ENCODE measurements at regions not wholly inside any gene's neighbourhood (a gene's known extent, or its start where the extent isn't known, plus 50 kb on each side); places are given as distances from the start of the nearest gene placed in this dataset.

DNA sequence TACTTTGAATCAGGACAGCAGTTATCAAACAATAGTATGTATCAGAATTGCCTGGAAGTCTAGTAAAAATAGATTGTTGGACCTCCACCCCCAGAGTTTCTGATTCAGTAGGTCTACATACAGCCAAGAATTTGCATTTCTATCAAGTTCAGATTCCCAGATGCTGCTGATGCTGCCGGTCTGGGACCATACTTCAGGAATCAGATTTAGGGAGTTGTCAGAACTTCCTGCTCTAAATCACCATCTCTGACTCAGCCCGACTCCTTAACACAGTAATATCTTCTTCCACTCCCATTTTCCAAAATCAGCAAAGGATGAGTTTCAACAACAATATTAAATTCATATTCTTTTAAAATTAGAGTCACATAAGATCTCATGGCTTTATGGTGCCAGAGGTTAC is 227.2 kb upstream of the TMEM161B start:
- H3K36me3 Mint-ChIP-seq (ENCODE audit: low read depth): no peaks in the 10 kb centered on the region
- DNase-seq: no peak
- H3K27me3 Mint-ChIP-seq (ENCODE audit: insufficient read depth): no peaks in the 10 kb centered on the region; the same call in none of the 2 replicates
- no peak overlapping the region for H3K4me3 Mint-ChIP-seq
- H3K4me1 Mint-ChIP-seq (ENCODE audit: low read depth): no peaks in the 10 kb centered on the region
- peaks cover 13% of the 10 kb centered on the region for H3K9me3 Mint-ChIP-seq
- no peak overlapping the region for H3K27ac Mint-ChIP-seq
- TF ChIP-seq, protein P1, sequence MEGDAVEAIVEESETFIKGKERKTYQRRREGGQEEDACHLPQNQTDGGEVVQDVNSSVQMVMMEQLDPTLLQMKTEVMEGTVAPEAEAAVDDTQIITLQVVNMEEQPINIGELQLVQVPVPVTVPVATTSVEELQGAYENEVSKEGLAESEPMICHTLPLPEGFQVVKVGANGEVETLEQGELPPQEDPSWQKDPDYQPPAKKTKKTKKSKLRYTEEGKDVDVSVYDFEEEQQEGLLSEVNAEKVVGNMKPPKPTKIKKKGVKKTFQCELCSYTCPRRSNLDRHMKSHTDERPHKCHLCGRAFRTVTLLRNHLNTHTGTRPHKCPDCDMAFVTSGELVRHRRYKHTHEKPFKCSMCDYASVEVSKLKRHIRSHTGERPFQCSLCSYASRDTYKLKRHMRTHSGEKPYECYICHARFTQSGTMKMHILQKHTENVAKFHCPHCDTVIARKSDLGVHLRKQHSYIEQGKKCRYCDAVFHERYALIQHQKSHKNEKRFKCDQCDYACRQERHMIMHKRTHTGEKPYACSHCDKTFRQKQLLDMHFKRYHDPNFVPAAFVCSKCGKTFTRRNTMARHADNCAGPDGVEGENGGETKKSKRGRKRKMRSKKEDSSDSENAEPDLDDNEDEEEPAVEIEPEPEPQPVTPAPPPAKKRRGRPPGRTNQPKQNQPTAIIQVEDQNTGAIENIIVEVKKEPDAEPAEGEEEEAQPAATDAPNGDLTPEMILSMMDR (IDR thresholded peaks at IDR 0.05): no peak

DNA sequence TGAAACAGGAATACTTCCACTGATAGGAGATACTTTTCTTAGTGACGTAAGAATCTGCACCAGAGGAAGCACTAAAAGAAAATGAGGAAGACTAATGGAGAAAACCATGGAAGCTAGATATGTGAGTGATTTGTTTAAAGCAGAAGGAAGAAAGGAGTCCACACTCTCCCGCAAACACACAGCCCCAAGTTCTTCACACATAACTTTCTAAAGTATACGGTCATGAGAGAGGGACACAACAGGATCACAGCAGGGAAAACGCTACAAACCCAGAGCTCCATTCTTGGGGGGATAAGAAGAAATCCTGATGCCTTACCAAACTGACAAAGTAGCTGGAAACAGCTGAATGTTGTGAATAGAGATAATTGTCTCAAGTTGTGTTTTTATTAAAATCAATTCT is 222.2 kb upstream of the TMEM161B start:
- H3K4me3 Mint-ChIP-seq: no peak overlapping the region
- TF ChIP-seq, protein P1 (IDR thresholded peaks at IDR 0.05): no peak
- no peaks in the 10 kb centered on the region for H3K4me1 Mint-ChIP-seq (ENCODE audit: low read depth)
- H3K27me3 Mint-ChIP-seq (ENCODE audit: insufficient read depth): no peaks in the 10 kb centered on the region; the same call in 1 of the 2 replicates
- H3K27ac Mint-ChIP-seq: no peak overlapping the region
- H3K36me3 Mint-ChIP-seq (ENCODE audit: low read depth): no peaks in the 10 kb centered on the region
- H3K9me3 Mint-ChIP-seq: peaks cover 5% of the 10 kb centered on the region
- DNase-seq: no peak

DNA sequence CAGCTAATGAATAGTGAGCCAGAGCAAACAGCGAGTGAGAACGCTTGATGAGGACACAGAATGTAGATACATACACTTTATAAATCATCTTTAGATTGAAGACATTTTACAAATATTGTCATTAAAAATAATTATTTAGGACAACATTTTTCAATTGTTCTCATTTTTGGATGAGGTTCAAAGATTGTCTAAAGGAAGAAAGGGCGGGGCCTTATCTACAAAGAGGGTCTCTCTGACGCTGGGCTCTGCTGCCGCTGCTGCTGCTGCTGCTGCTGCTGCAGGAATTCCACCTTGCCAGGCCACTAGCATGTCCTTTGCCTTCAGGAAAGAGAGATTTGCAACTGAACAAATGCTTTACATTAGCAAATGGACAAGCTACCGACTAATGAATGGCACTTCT is 220.7 kb upstream of the TMEM161B start:
- H3K27ac Mint-ChIP-seq: no peak overlapping the region
- no peak overlapping the region for H3K4me3 Mint-ChIP-seq
- no peak for DNase-seq
- peaks cover 5% of the 10 kb centered on the region; the same call in 1 of the 2 replicates for H3K9me3 Mint-ChIP-seq
- TF ChIP-seq, protein P1 (IDR thresholded peaks at IDR 0.05): no peak
- no peaks in the 10 kb centered on the region for H3K36me3 Mint-ChIP-seq (ENCODE audit: low read depth)
- no peaks in the 10 kb centered on the region for H3K4me1 Mint-ChIP-seq (ENCODE audit: low read depth)
- H3K27me3 Mint-ChIP-seq (ENCODE audit: insufficient read depth): no peaks in the 10 kb centered on the region; the same call in 1 of the 2 replicates

DNA sequence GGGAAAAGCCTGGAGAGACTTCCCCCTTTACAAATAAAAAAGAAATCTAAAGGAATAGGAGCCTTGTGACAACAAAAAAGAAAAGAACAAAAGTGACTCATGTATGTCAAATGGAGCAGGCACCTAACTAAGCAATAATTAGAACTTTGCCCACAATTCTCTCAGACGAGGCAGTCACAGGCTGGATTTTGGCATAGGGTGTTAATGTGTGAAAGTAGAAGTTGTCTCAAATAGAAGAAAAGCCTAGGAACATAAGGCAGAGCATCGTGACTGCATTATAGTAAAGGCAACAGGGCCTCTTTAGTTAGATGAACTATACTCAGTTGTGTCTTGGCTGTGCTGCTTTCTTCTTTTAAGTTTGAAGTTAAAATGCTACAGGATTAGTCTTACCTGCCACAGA is 219.9 kb upstream of the TMEM161B start:
- H3K4me3 Mint-ChIP-seq: no peak overlapping the region

DNA sequence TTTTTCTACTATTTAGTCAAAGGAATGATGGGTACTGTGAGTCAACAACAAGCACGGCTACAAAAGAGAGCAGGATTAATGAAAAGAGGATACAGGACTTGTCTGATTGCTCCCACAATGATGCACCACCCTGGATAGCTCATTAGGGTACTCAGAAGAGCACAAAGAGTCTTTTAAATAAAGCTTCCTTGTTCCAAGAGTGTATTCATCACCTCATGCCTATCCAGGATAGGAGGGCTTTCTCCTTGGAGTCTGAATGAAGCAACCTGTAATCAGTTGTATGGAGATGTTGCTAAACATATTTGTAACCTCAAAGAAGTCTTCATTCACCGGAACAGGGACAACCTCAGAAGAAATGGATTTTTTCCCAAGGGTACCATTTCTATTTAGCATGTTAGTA is 219.5 kb upstream of the TMEM161B start:
- Mint-ChIP-seq H3K4me1 (ENCODE audit: low read depth) (no peaks in the 10 kb centered on the region), H3K4me3 (no peak overlapping the region), H3K9me3 (peaks cover 10% of the 10 kb centered on the region; the same call in 1 of the 2 replicates), H3K36me3 (ENCODE audit: low read depth) (no peaks in the 10 kb centered on the region), H3K27ac (no peak overlapping the region), H3K27me3 (ENCODE audit: insufficient read depth) (no peaks in the 10 kb centered on the region; the same call in 1 of the 2 replicates)
- no peak for DNase-seq
- TF ChIP-seq, protein P1 (IDR thresholded peaks at IDR 0.05): no peak

More for the DNA sequence above, 219.9 kb upstream of the TMEM161B start:
- H3K4me1 Mint-ChIP-seq (ENCODE audit: low read depth): no peaks in the 10 kb centered on the region
- H3K27me3 Mint-ChIP-seq (ENCODE audit: insufficient read depth): no peaks in the 10 kb centered on the region; the same call in 1 of the 2 replicates
- H3K9me3 Mint-ChIP-seq: peaks cover 10% of the 10 kb centered on the region; the same call in 1 of the 2 replicates
- DNase-seq: no peak
- H3K36me3 Mint-ChIP-seq (ENCODE audit: low read depth): no peaks in the 10 kb centered on the region
- no peak overlapping the region for H3K27ac Mint-ChIP-seq
- TF ChIP-seq, protein P1 (IDR thresholded peaks at IDR 0.05): no peak

DNA sequence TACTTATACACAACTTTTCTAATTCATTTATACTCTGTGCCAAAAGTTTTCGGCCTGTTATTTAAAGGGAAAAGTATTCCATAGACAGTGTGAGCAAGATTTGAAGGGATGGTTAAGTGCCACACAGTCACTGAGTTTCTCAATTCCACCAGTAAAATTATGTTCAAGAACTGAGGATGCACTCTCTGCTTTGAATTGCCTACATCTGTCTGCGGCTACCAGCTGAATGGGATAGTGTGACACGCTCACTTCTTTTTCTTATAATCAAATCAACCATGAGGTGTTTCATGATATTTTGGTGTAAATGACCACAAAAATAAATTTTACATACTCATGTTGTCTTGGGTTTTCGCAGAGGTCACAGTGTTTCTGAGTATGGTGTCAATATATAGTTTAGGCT is 218.4 kb upstream of the TMEM161B start:
- DNase-seq: no peak
- TF ChIP-seq, protein P1 (IDR thresholded peaks at IDR 0.05): no peak
- H3K4me1 Mint-ChIP-seq (ENCODE audit: low read depth): no peaks in the 10 kb centered on the region
- H3K27ac Mint-ChIP-seq: no peak overlapping the region
- H3K9me3 Mint-ChIP-seq: peaks cover 7% of the 10 kb centered on the region; the same call in 1 of the 2 replicates
- H3K4me3 Mint-ChIP-seq: no peak overlapping the region
- no peaks in the 10 kb centered on the region for H3K27me3 Mint-ChIP-seq (ENCODE audit: insufficient read depth)
- no peaks in the 10 kb centered on the region for H3K36me3 Mint-ChIP-seq (ENCODE audit: low read depth)
